HG02759 (cell line): ENCODE measurements at regions not wholly inside any gene's neighbourhood (a gene's known extent, or its start where the extent isn't known, plus 50 kb on each side); places are given as distances from the start of the nearest gene placed in this dataset.

Experiments
- ATAC-seq: cut with Tn5 transposase; IDR thresholded peaks from one replicate; pipeline ENCODE4 v1.9.1; 2021; ENCODE audit warnings: mild to moderate bottlenecking, moderate library complexity; ENCODE audit not compliant: unreplicated experiment

- no peak for ATAC-seq
These were observed 165.8 kb upstream of the CYSLTR1 start for GRCh38 chrX:78493180-78493579.

GRCh38 chrX:78476701-78477100 is 149.3 kb upstream of the CYSLTR1 start:
- no peak for ATAC-seq

GRCh38 chrX:78456909-78457308 is 129.5 kb upstream of the CYSLTR1 start:
- ATAC-seq, result no peak

- no peak for ATAC-seq
These were observed 128.5 kb upstream of the CYSLTR1 start for GRCh38 chrX:78455901-78456300.

GRCh38 chrX:78452356-78452755 is 124.9 kb upstream of the CYSLTR1 start:
- no peak for ATAC-seq

GRCh38 chrX:78437621-78438020 is 110.2 kb upstream of the CYSLTR1 start:
- ATAC-seq, result no peak

GRCh38 chrX:78429172-78429571 is 101.8 kb upstream of the CYSLTR1 start:
- ATAC-seq, result no peak

- ATAC-seq, result no peak
These were observed 61.3 kb upstream of the CYSLTR1 start for GRCh38 chrX:78388663-78389062.

GRCh38 chrX:78387364-78387763 is 60.0 kb upstream of the CYSLTR1 start:
- no peak for ATAC-seq

- ATAC-seq, result no peak
These were observed 57.1 kb upstream of the CYSLTR1 start for GRCh38 chrX:78384486-78384885.

- ATAC-seq, result no peak
These were observed 56.2 kb upstream of the CYSLTR1 start for GRCh38 chrX:78383594-78383993.

GRCh38 chrX:78378476-78379115 is 51.2 kb upstream of the CYSLTR1 start:
- ATAC-seq, result no peak
